ENCODE measurements at regions not wholly inside any gene's neighbourhood (a gene's known extent, or its start where the extent isn't known, plus 50 kb on each side); places are given as distances from the start of the nearest gene placed in this dataset.

DNA sequence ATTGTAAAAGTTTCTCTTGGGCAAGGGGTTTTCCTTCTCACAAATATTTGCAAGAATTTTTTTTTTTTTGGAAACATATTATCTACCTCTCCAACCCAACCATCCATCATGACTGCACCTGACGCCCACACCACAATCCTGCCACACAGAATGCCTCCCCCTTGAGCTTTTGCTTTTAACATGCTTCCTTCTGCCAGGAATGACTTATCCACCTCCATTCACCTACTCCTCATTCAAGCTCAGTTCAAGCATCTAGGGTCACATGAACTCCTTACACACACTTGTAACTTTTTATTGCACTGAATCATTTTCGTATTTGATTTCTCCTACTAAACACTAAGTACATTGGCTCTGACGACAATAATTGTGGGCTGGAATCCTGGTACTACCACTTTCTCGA lies 660.1 kb upstream of the AUTS2 start (continued):
- TF ChIP-seq TAF1 (IDR thresholded peaks at IDR 0.05; ENCODE audit: low read depth, low read length) (no peak), KDM4A (IDR thresholded peaks at IDR 0.05; ENCODE audit: low read depth, low read length, severe bottlenecking) (no peak), USF2 (IDR thresholded peaks at IDR 0.05; ENCODE audit: low read length) (no peak), GABPA (IDR thresholded peaks at IDR 0.05; ENCODE audit: borderline replicate concordance, insufficient read depth, low read length) (no peak)

Data from H1 (cell line).